GM18517 (cell line): ENCODE measurements at regions not wholly inside any gene's neighbourhood (a gene's known extent, or its start where the extent isn't known, plus 50 kb on each side); places are given as distances from the start of the nearest gene placed in this dataset.

Experiments used
- ATAC-seq: cut with Tn5 transposase; IDR thresholded peaks from one replicate; pipeline ENCODE4 v1.9.1; 2021; ENCODE audit warnings: mild to moderate bottlenecking, moderate library complexity; ENCODE audit not compliant: unreplicated experiment

GRCh38 chr5:68911840-68912690 is 181.7 kb upstream of the SLC30A5 start:
- no peak for ATAC-seq

GRCh38 chr5:68915079-68915478 is 178.7 kb upstream of the SLC30A5 start:
- ATAC-seq: no peak

GRCh38 chr5:68918306-68918705 is 175.5 kb upstream of the SLC30A5 start:
- no peak for ATAC-seq

GRCh38 chr5:68919988-68920490 is 173.8 kb upstream of the SLC30A5 start:
- no peak for ATAC-seq

- no peak for ATAC-seq
Observed at GRCh38 chr5:68920888-68921287, 172.9 kb upstream of the SLC30A5 start.

- no peak for ATAC-seq
Observed at GRCh38 chr5:68922172-68922987, 171.4 kb upstream of the SLC30A5 start.

GRCh38 chr5:68924481-68925145 is 169.2 kb upstream of the SLC30A5 start:
- no peak for ATAC-seq

GRCh38 chr5:68928617-68929302 is 165.1 kb upstream of the SLC30A5 start:
- ATAC-seq: no peak

GRCh38 chr5:68930139-68930538 is 163.7 kb upstream of the SLC30A5 start:
- ATAC-seq: no peak

GRCh38 chr5:68932830-68933434 is 160.9 kb upstream of the SLC30A5 start:
- ATAC-seq: no peak

- ATAC-seq: no peak
Observed at GRCh38 chr5:68942169-68942568, 151.6 kb upstream of the SLC30A5 start.

GRCh38 chr5:68946728-68947127 is 147.1 kb upstream of the SLC30A5 start:
- ATAC-seq: no peak

GRCh38 chr5:68947986-68948385 is 145.8 kb upstream of the SLC30A5 start:
- no peak for ATAC-seq

- no peak for ATAC-seq
Observed at GRCh38 chr5:68949256-68949655, 144.6 kb upstream of the SLC30A5 start.

- no peak for ATAC-seq
Observed at GRCh38 chr5:68949711-68950110, 144.1 kb upstream of the SLC30A5 start.

GRCh38 chr5:68950125-68950524 is 143.7 kb upstream of the SLC30A5 start:
- ATAC-seq: no peak

GRCh38 chr5:68950930-68951329 is 142.9 kb upstream of the SLC30A5 start:
- ATAC-seq: no peak

- no peak for ATAC-seq
Observed at GRCh38 chr5:68953231-68953874, 140.5 kb upstream of the SLC30A5 start.

- ATAC-seq: no peak
Observed at GRCh38 chr5:68953875-68954617, 139.8 kb upstream of the SLC30A5 start.
